Cerebellar nuclear complex (tissue), 1 donor: ENCODE measurements at regions not wholly inside any gene's neighbourhood (a gene's known extent, or its start where the extent isn't known, plus 50 kb on each side); places are given as distances from the start of the nearest gene placed in this dataset.
"Not testable (repeated sequence)": the region's sequence is repeated elsewhere in the genome, so short reads cannot be mapped to it uniquely, and the experiment has no call there.

Experiments
- DNase-seq, 2 experiments: peaks; one replicate each; lab custom pipeline; 2025; lab: John Stamatoyannopoulos, UW

- DNase-seq, result peak in 1 of 2 experiments; percentile 2
Measured at GRCh38 chrX:115968436-115969252, 201.9 kb upstream of the AGTR2 start.

GRCh38 chrX:115970718-115971117, 199.8 kb upstream of the AGTR2 start:
- peak in 1 of 2 experiments; percentile 1 for DNase-seq

- DNase-seq, result no peak
Measured at GRCh38 chrX:115972717-115973116, 197.8 kb upstream of the AGTR2 start.

- DNase-seq, result no peak
Measured at GRCh38 chrX:115978068-115978467, 192.5 kb upstream of the AGTR2 start.

GRCh38 chrX:115983148-115983547, 187.4 kb upstream of the AGTR2 start:
- DNase-seq, result not testable (repeated sequence)

- not testable (repeated sequence) for DNase-seq
Measured at GRCh38 chrX:115987464-115987863, 183.1 kb upstream of the AGTR2 start.

- DNase-seq, result no peak
Measured at GRCh38 chrX:115988825-115989224, 181.7 kb upstream of the AGTR2 start.

- no peak for DNase-seq
Measured at GRCh38 chrX:115989686-115990085, 180.9 kb upstream of the AGTR2 start.

GRCh38 chrX:116009346-116009745, 161.2 kb upstream of the AGTR2 start:
- DNase-seq, result no peak

- no peak for DNase-seq
Measured at GRCh38 chrX:116009861-116010710, 160.5 kb upstream of the AGTR2 start.

- no peak for DNase-seq
Measured at GRCh38 chrX:116010939-116011338, 159.6 kb upstream of the AGTR2 start.

- DNase-seq, result no peak
Measured at GRCh38 chrX:116031331-116031730, 139.2 kb upstream of the AGTR2 start.
